ENCODE measurements at regions not wholly inside any gene's neighbourhood (a gene's known extent, or its start where the extent isn't known, plus 50 kb on each side); places are given as distances from the start of the nearest gene placed in this dataset.
"Not testable (repeated sequence)": the region's sequence is repeated elsewhere in the genome, so short reads cannot be mapped to it uniquely, and the experiment has no call there.

- H3K27ac Mint-ChIP-seq (ENCODE audit: unreplicated experiment): no peak overlapping the region
- no peaks in the 10 kb centered on the region for H3K4me1 Mint-ChIP-seq
- DNase-seq (ENCODE audit: low read depth, low spot score): no peak
- H3K27me3 Mint-ChIP-seq (ENCODE audit: low read depth): no peaks in the 10 kb centered on the region
- H3K9me3 Mint-ChIP-seq: peaks cover 13% of the 10 kb centered on the region
- H3K4me3 Mint-ChIP-seq: no peak overlapping the region
- TF ChIP-seq CTCF (conservative IDR thresholded peaks at IDR 0.05): no peak
- peaks cover 4% of the 10 kb centered on the region for H3K36me3 Mint-ChIP-seq (ENCODE audit: low read depth)
Observed at GRCh38 chr5:42109006-42109572, 184.0 kb downstream of the FBXO4 start.

GRCh38 chr5:42115721-42116120 lies 190.6 kb downstream of the FBXO4 start:
- not testable (repeated sequence) for H3K27ac Mint-ChIP-seq (ENCODE audit: unreplicated experiment); H3K4me3 Mint-ChIP-seq; H3K27me3 Mint-ChIP-seq (ENCODE audit: low read depth); H3K9me3 Mint-ChIP-seq; DNase-seq (ENCODE audit: low read depth, low spot score); H3K4me1 Mint-ChIP-seq; H3K36me3 Mint-ChIP-seq (ENCODE audit: low read depth)

GRCh38 chr5:42120070-42120469 lies 195.0 kb downstream of the FBXO4 start:
- peaks cover 5% of the 10 kb centered on the region for H3K27me3 Mint-ChIP-seq (ENCODE audit: low read depth)
- peaks cover 2% of the 10 kb centered on the region for H3K9me3 Mint-ChIP-seq
- no peaks in the 10 kb centered on the region for H3K4me1 Mint-ChIP-seq
- DNase-seq (ENCODE audit: low read depth, low spot score): no peak
- H3K4me3 Mint-ChIP-seq: no peak overlapping the region
- no peak for TF ChIP-seq CTCF (conservative IDR thresholded peaks at IDR 0.05)
- no peaks in the 10 kb centered on the region for H3K36me3 Mint-ChIP-seq (ENCODE audit: low read depth)
- no peak overlapping the region for H3K27ac Mint-ChIP-seq (ENCODE audit: unreplicated experiment)

- Mint-ChIP-seq H3K36me3 (ENCODE audit: low read depth) (no peaks in the 10 kb centered on the region), H3K4me1 (no peaks in the 10 kb centered on the region), H3K4me3 (no peak overlapping the region), H3K27ac (ENCODE audit: unreplicated experiment) (no peak overlapping the region), H3K9me3 (no peaks in the 10 kb centered on the region), H3K27me3 (ENCODE audit: low read depth) (peaks cover 5% of the 10 kb centered on the region)
- TF ChIP-seq CTCF (conservative IDR thresholded peaks at IDR 0.05): no peak
- DNase-seq (ENCODE audit: low read depth, low spot score): no peak
Observed at GRCh38 chr5:42121401-42121800, 196.3 kb downstream of the FBXO4 start.

DNA sequence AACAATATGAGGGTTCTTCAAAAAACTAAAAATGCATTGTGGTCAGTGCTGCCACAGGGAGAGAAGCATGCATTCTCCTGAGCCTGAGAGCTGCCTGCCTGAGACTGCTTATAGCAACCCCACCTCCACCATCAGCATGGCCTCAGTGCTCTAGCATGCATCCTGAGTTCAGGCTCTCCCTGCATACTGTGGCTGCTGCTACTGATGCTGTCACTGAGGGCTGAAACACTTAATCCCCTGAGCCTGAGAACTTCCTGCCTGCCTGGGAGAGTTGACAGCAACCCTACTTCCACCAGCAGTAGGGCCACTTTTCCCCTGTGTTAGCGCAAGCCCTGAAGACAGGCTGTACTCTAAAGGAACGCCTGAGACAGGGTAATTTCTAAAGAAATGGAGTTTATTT lies 206.0 kb downstream of the FBXO4 start:
- TF ChIP-seq CTCF (conservative IDR thresholded peaks at IDR 0.05): no peak
- Mint-ChIP-seq H3K27ac (ENCODE audit: unreplicated experiment) (no peak overlapping the region), H3K27me3 (ENCODE audit: low read depth) (peaks cover 7% of the 10 kb centered on the region), H3K9me3 (peaks cover 8% of the 10 kb centered on the region), H3K36me3 (ENCODE audit: low read depth) (no peaks in the 10 kb centered on the region), H3K4me1 (no peaks in the 10 kb centered on the region), H3K4me3 (no peak overlapping the region)
- DNase-seq (ENCODE audit: low read depth, low spot score): no peak

DNA sequence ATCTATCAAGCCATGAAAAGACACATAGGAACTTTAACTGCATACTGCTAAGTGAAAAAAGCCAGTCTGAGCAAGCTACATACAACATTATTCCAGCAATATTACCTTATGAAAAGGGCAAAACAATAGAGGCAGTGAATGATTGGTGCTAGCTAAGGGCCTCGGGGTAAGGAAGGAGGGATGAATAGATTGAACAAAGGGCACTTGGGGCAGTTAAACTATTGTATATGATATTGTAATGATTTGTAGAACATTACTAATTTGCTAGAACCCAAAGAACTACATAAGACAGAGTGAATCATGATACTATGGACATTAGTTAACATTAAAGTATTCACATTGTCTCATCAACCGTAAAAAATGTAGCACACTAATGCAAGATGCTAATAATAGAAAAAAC lies 218.3 kb downstream of the FBXO4 start:
- H3K9me3 Mint-ChIP-seq: peaks cover 9% of the 10 kb centered on the region
- H3K27me3 Mint-ChIP-seq (ENCODE audit: low read depth): no peaks in the 10 kb centered on the region
- no peaks in the 10 kb centered on the region for H3K4me1 Mint-ChIP-seq
- TF ChIP-seq CTCF (conservative IDR thresholded peaks at IDR 0.05): no peak
- no peak overlapping the region for H3K27ac Mint-ChIP-seq (ENCODE audit: unreplicated experiment)
- peaks cover 3% of the 10 kb centered on the region for H3K36me3 Mint-ChIP-seq (ENCODE audit: low read depth)
- DNase-seq (ENCODE audit: low read depth, low spot score): no peak
- H3K4me3 Mint-ChIP-seq: no peak overlapping the region

All from neural crest cell (in vitro differentiated cells).